Smooth muscle cell (in vitro differentiated cells): ENCODE measurements at regions not wholly inside any gene's neighbourhood (a gene's known extent, or its start where the extent isn't known, plus 50 kb on each side); places are given as distances from the start of the nearest gene placed in this dataset.

Experiments used
- DNase-seq: peaks from one replicate; lab custom pipeline; 2025; ENCODE audit not compliant: unreplicated experiment; lab: John Stamatoyannopoulos, UW
- H2AFZ ChIP-seq: fragments of 200-600 bp; sonication (generic); 2 replicates; pipeline ENCODE4 v1.6.0; 2016; ENCODE audit warnings: antibody characterized with exemption, low read depth, mild to moderate bottlenecking
- H3F3A ChIP-seq: fragments of 200-600 bp; sonication (generic); 2 replicates; pipeline ENCODE4 v1.6.0; 2017; ENCODE audit warnings: antibody characterized with exemption, low read depth
- H3K27ac ChIP-seq: fragments of 200-600 bp; sonication (generic); 2 replicates; pipeline ENCODE4 v1.5.1; 2016; ENCODE audit warnings: low read depth, mild to moderate bottlenecking
- H3K27me3 ChIP-seq: fragments of 200-600 bp; sonication (generic); 2 replicates; pipeline ENCODE4 v1.6.1; 2016; ENCODE audit warnings: low read depth, mild to moderate bottlenecking
- H3K36me3 ChIP-seq: fragments of 200-600 bp; sonication (generic); 2 replicates; pipeline ENCODE4 v1.5.1; 2016; ENCODE audit warnings: low read depth
- H3K4me1 ChIP-seq: fragments of 200-600 bp; sonication (generic); 2 replicates; pipeline ENCODE4 v1.5.1; 2016; ENCODE audit warnings: low read depth
- H3K4me2 ChIP-seq: fragments of 200-600 bp; sonication (generic); 2 replicates; pipeline ENCODE4 v1.6.0; 2016; ENCODE audit warnings: mild to moderate bottlenecking
- H3K4me3 ChIP-seq: fragments of 200-600 bp; sonication (generic); 2 replicates; pipeline ENCODE4 v1.5.1; 2016; ENCODE audit warnings: mild to moderate bottlenecking
- H3K79me2 ChIP-seq: fragments of 200-600 bp; sonication (generic); 2 replicates; pipeline ENCODE4 v1.6.0; 2016; ENCODE audit warnings: low read depth, mild to moderate bottlenecking
- H3K9ac ChIP-seq: fragments of 200-600 bp; sonication (generic); 2 replicates; pipeline ENCODE4 v1.6.0; 2016; ENCODE audit warnings: low read depth
- H3K9me3 ChIP-seq: fragments of 200-600 bp; sonication (generic); replicated peaks from 2 replicates; pipeline ENCODE4 v1.5.1; 2016; ENCODE audit warnings: low read depth
- H4K20me1 ChIP-seq: fragments of 200-600 bp; sonication (generic); 2 replicates; pipeline ENCODE4 v1.6.0; 2016; ENCODE audit warnings: low read depth
- CTCF ChIP-seq: fragments of 200-600 bp; sonication (generic); IDR thresholded peaks from 2 replicates; pipeline ENCODE4 v1.5.1; 2017; ENCODE audit warnings: borderline replicate concordance, mild to moderate bottlenecking, antibody characterized with exemption; ENCODE audit not compliant: insufficient read depth, poor library complexity, severe bottlenecking
- WGBS: methylation state at CpG from one replicate; pipeline ENCODE4 v1.1.7; 2016; ENCODE audit warnings: low lambda C conversion rate; 5-methylcytosine and 5-hydroxymethylcytosine counted together

GRCh38 chr2:193895226-193895625 is 1700.5 kb upstream of the TMEFF2 start:
- Histone ChIP-seq H3K4me1 (no peaks in the 10 kb centered on the region), H3K27ac (no peak overlapping the region), H3K4me2 (no peak overlapping the region), H3K4me3 (no peak overlapping the region), H3K9ac (no peak overlapping the region), H2AFZ (no peak overlapping the region), H3K36me3 (no peaks in the 10 kb centered on the region), H4K20me1 (no peaks in the 10 kb centered on the region), H3K9me3 (no peaks in the 10 kb centered on the region), H3K27me3 (no peaks in the 10 kb centered on the region), H3K79me2 (no peaks in the 10 kb centered on the region), H3F3A (no peaks in the 10 kb centered on the region)
- DNase-seq: no peak
- WGBS: 88% methylated on average over 1 of the region's 1 CpG
- TF ChIP-seq CTCF: no peak

- Histone ChIP-seq H3K27ac (no peak overlapping the region), H3F3A (no peaks in the 10 kb centered on the region), H3K27me3 (no peaks in the 10 kb centered on the region), H3K4me3 (no peak overlapping the region), H3K9ac (no peak overlapping the region), H3K4me2 (no peak overlapping the region), H3K9me3 (no peaks in the 10 kb centered on the region), H3K36me3 (no peaks in the 10 kb centered on the region), H3K4me1 (no peaks in the 10 kb centered on the region), H2AFZ (no peak overlapping the region), H4K20me1 (no peaks in the 10 kb centered on the region), H3K79me2 (no peaks in the 10 kb centered on the region)
- no peak for TF ChIP-seq CTCF
- no peak for DNase-seq
- WGBS: 68% methylated on average over 1 of the region's 1 CpG
Observed at GRCh38 chr2:193894081-193894480, 1699.3 kb upstream of the TMEFF2 start.

- no peaks in the 10 kb centered on the region for H3K27me3 ChIP-seq
- H3F3A ChIP-seq: no peaks in the 10 kb centered on the region
- no peak for DNase-seq
- no peak overlapping the region for H2AFZ ChIP-seq
- H3K9me3 ChIP-seq: no peaks in the 10 kb centered on the region
- no peak overlapping the region for H3K9ac ChIP-seq
- 72% methylated on average over 2 of the region's 2 CpGs for WGBS
- H3K79me2 ChIP-seq: no peaks in the 10 kb centered on the region
- H4K20me1 ChIP-seq: no peaks in the 10 kb centered on the region
- no peak overlapping the region for H3K4me2 ChIP-seq
- H3K36me3 ChIP-seq: no peaks in the 10 kb centered on the region
- H3K4me3 ChIP-seq: no peak overlapping the region
- no peak for TF ChIP-seq CTCF
- no peaks in the 10 kb centered on the region for H3K4me1 ChIP-seq
- no peak overlapping the region for H3K27ac ChIP-seq
Observed at GRCh38 chr2:193891023-193891422, 1696.3 kb upstream of the TMEFF2 start.

GRCh38 chr2:193885419-193885818 is 1690.7 kb upstream of the TMEFF2 start:
- 96% methylated on average over 1 of the region's 1 CpG for WGBS
- Histone ChIP-seq H3K27me3 (no peaks in the 10 kb centered on the region), H3K27ac (no peak overlapping the region), H3K9ac (no peak overlapping the region), H3F3A (no peaks in the 10 kb centered on the region), H3K36me3 (no peaks in the 10 kb centered on the region), H4K20me1 (no peaks in the 10 kb centered on the region), H3K4me2 (no peak overlapping the region), H3K9me3 (peaks cover 5% of the 10 kb centered on the region), H3K4me3 (no peak overlapping the region), H3K4me1 (no peaks in the 10 kb centered on the region), H3K79me2 (no peaks in the 10 kb centered on the region), H2AFZ (no peak overlapping the region)
- TF ChIP-seq CTCF: no peak
- DNase-seq: no peak
